SK-N-SH (cell line): ENCODE measurements at regions not wholly inside any gene's neighbourhood (a gene's known extent, or its start where the extent isn't known, plus 50 kb on each side); places are given as distances from the start of the nearest gene placed in this dataset.

Source experiments
- CTCF ChIA-PET: fragments of 300-600, 350-600 bp; formaldehyde crosslinking; extraction: SDS; loops from one replicate; lab custom pipeline; 2021; lab: Yijun Ruan, JAX
- POLR2A ChIA-PET: fragments of 350-600 bp; sonication (Branson Sonifier 250); formaldehyde crosslinking; extraction: SDS; loops from one replicate; lab custom pipeline; 2020; ENCODE audit warnings: antibody characterized with exemption, inconsistent platforms; lab: Yijun Ruan, JAX
- DNase-seq: peaks from one replicate; pipeline ENCODE4 v3.0.0; 2012
- H2AFZ ChIP-seq: fragments of 200-600 bp; sonication (generic); 2 replicates; pipeline ENCODE4 v1.8.1; 2016; ENCODE audit warnings: antibody characterized with exemption, mild to moderate bottlenecking, low read depth
- H3F3A ChIP-seq: fragments of 200-600 bp; sonication (generic); replicated peaks from 2 replicates; pipeline ENCODE3; 2016; ENCODE audit warnings: antibody characterized with exemption, mild to moderate bottlenecking; ENCODE audit not compliant: insufficient read depth
- H3K27ac ChIP-seq, 2 experiments: fragments of 200-500 bp in 1 of 2; fragments of 200-600 bp in 1 of 2; sonication (Bioruptor generic) in 1 of 2; sonication (generic), shearing (Covaris generic) in 1 of 2; 2 replicates each; pipeline versions ENCODE4 v1.5.1 to v1.6.1; 2014 to 2016; ENCODE audit warnings: low read depth in 2 of 2, inconsistent platforms in 1 of 2, low read length in 1 of 2, mild to moderate bottlenecking in 1 of 2, mixed read lengths in 1 of 2
- H3K27me3 ChIP-seq: fragments of 200-600 bp; sonication (generic), shearing (Covaris generic); 2 replicates; pipeline ENCODE4 v1.6.1; 2016; ENCODE audit warnings: mixed run types; ENCODE audit not compliant: insufficient read depth
- H3K36me3 ChIP-seq, 2 experiments: fragments of 200-500 bp in 1 of 2; fragments of 200-600 bp in 1 of 2; sonication (Bioruptor generic) in 1 of 2; sonication (generic) in 1 of 2; replicated peaks in 1 of 2; 2 replicates each; pipeline versions ENCODE3 to v1.5.1; 2014 to 2016; ENCODE audit warnings: low read length in 1 of 2, mild to moderate bottlenecking in 1 of 2; ENCODE audit not compliant: insufficient read depth in 2 of 2, control insufficient read depth in 1 of 2
- H3K4me1 ChIP-seq, 2 experiments: fragments of 200-500 bp in 1 of 2; fragments of 200-600 bp in 1 of 2; sonication (Bioruptor generic) in 1 of 2; sonication (generic), shearing (Covaris generic) in 1 of 2; 2 replicates each; pipeline versions ENCODE4 v1.5.1 to v1.6.1; 2014 to 2016; ENCODE audit warnings: low read depth in 1 of 2, low read length in 1 of 2, mixed run types in 1 of 2; ENCODE audit not compliant: insufficient read depth in 2 of 2, control insufficient read depth in 1 of 2
- H3K4me2 ChIP-seq: fragments of 200-600 bp; sonication (generic), shearing (Covaris generic); 2 replicates; pipeline ENCODE4 v1.6.1; 2017; ENCODE audit warnings: mixed run types
- H3K4me3 ChIP-seq, 2 experiments: fragments of 200-500 bp in 1 of 2; fragments of 200-600 bp in 1 of 2; sonication (Bioruptor generic) in 1 of 2; sonication (generic), shearing (Covaris generic) in 1 of 2; 2 replicates each; pipeline versions ENCODE4 v1.5.1 to v1.8.1; 2014 to 2016; ENCODE audit warnings: low read depth in 2 of 2, inconsistent platforms in 1 of 2, low read length in 1 of 2, mild to moderate bottlenecking in 1 of 2, mixed read lengths in 1 of 2, moderate library complexity in 1 of 2
- H3K79me2 ChIP-seq: fragments of 200-600 bp; sonication (generic); 2 replicates; pipeline ENCODE4 v1.8.1; 2017; ENCODE audit warnings: mild to moderate bottlenecking; ENCODE audit not compliant: insufficient read depth
- H3K9ac ChIP-seq: fragments of 200-600 bp; sonication (generic); 2 replicates; pipeline ENCODE4 v1.6.1; 2017; ENCODE audit warnings: mixed run types
- H3K9me2 ChIP-seq: fragments of 200-600 bp; sonication (generic); 2 replicates; pipeline ENCODE4 v1.6.1; 2017; ENCODE audit warnings: mixed run types
- H3K9me3 ChIP-seq: fragments of 200-600 bp; sonication (generic); 2 replicates; pipeline ENCODE4 v1.6.1; 2017; ENCODE audit warnings: mixed run types, mild to moderate bottlenecking, moderate library complexity
- H4K20me1 ChIP-seq: fragments of 200-600 bp; sonication (generic); 2 replicates; pipeline ENCODE4 v1.6.1; 2017; ENCODE audit warnings: mild to moderate bottlenecking, mixed run types; ENCODE audit not compliant: insufficient read depth
- CHD2 ChIP-seq: fragments of 150-350 bp; IDR thresholded peaks from 2 replicates; pipeline ENCODE4 v1.6.1; 2018; ENCODE audit warnings: low read length; ENCODE audit not compliant: partially characterized antibody
- CTCF ChIP-seq: fragments of 200-600 bp; sonication (generic); IDR thresholded peaks from 2 replicates; pipeline ENCODE4 v1.6.1; 2017; ENCODE audit warnings: antibody characterized with exemption, mild to moderate bottlenecking, moderate library complexity
- ELF1 ChIP-seq: IDR thresholded peaks from 2 replicates; pipeline ENCODE4 v1.4.0; 2012
- EP300 ChIP-seq, 2 experiments: IDR thresholded peaks; 2 replicates each; pipeline versions ENCODE4 v1.4.0 to v1.6.1; 2012; ENCODE audit warnings: borderline replicate concordance in 1 of 2, low read depth in 1 of 2, low read length in 1 of 2
- EZH2phosphoT487 ChIP-seq: fragments of 200-600 bp; sonication (generic); IDR thresholded peaks from 2 replicates; pipeline ENCODE4 v1.6.1; 2017; ENCODE audit warnings: low read depth, mixed run types, mild to moderate bottlenecking, antibody characterized with exemption, moderate library complexity, borderline replicate concordance
- FOSL2 ChIP-seq: IDR thresholded peaks from 2 replicates; pipeline ENCODE4 v1.4.0; 2012; ENCODE audit warnings: low read depth, mild to moderate bottlenecking, moderate library complexity, borderline replicate concordance
- FOXJ3 ChIP-seq: sonication (generic); formaldehyde crosslinking; IDR thresholded peaks from 2 replicates; pipeline ENCODE4 v1.5.1; 2020; ENCODE audit warnings: mild to moderate bottlenecking, missing genetic modification reagents
- GABPA ChIP-seq: IDR thresholded peaks from 2 replicates; pipeline ENCODE4 v1.4.0; 2012; ENCODE audit warnings: low read depth, mild to moderate bottlenecking
- GATA2 ChIP-seq: sonication (generic); formaldehyde crosslinking; IDR thresholded peaks from 2 replicates; pipeline ENCODE4 v1.5.0; 2020; ENCODE audit warnings: mild to moderate bottlenecking, missing genetic modification reagents
- MAX ChIP-seq: IDR thresholded peaks from 2 replicates; pipeline ENCODE4 v1.4.0; 2012; ENCODE audit warnings: low read depth
- MEF2A ChIP-seq: IDR thresholded peaks from 2 replicates; pipeline ENCODE4 v1.4.0; 2012; ENCODE audit warnings: low read depth, borderline replicate concordance
- MXI1 ChIP-seq: IDR thresholded peaks from 2 replicates; pipeline ENCODE4 v1.6.1; 2012; ENCODE audit warnings: mild to moderate bottlenecking, low read depth, low read length, improper control_type of control experiment
- NRF1 ChIP-seq: IDR thresholded peaks from 2 replicates; pipeline ENCODE4 v1.6.1; 2012; ENCODE audit warnings: low read depth, mild to moderate bottlenecking, low read length
- RAD21 ChIP-seq: IDR thresholded peaks from 2 replicates; pipeline ENCODE4 v1.6.1; 2012; ENCODE audit warnings: mild to moderate bottlenecking, low read length
- RCOR1 ChIP-seq: fragments of 150-350 bp; IDR thresholded peaks from 2 replicates; pipeline ENCODE4 v1.6.1; 2017; ENCODE audit warnings: antibody characterized with exemption, low read length
- RFX5 ChIP-seq: IDR thresholded peaks from 2 replicates; pipeline ENCODE4 v1.6.1; 2012; ENCODE audit warnings: mild to moderate bottlenecking, improper control_type of control experiment, low read length
- RXRA ChIP-seq: IDR thresholded peaks from 2 replicates; pipeline ENCODE4 v1.4.0; 2012; ENCODE audit warnings: low read depth, mild to moderate bottlenecking, borderline replicate concordance
- SIN3A ChIP-seq: IDR thresholded peaks from 2 replicates; pipeline ENCODE4 v1.6.1; 2012; ENCODE audit warnings: low read depth, mild to moderate bottlenecking, low read length, moderate library complexity, borderline replicate concordance
- SMC3 ChIP-seq: IDR thresholded peaks from 2 replicates; pipeline ENCODE4 v1.6.1; 2012; ENCODE audit warnings: low read depth, low read length, improper control_type of control experiment
- TAF1 ChIP-seq: IDR thresholded peaks from 2 replicates; pipeline ENCODE4 v1.6.1; 2012; ENCODE audit warnings: low read depth, mild to moderate bottlenecking, low read length, moderate library complexity, borderline replicate concordance
- TEAD4 ChIP-seq: IDR thresholded peaks from 2 replicates; pipeline ENCODE4 v1.4.0; 2012; ENCODE audit warnings: mild to moderate bottlenecking, borderline replicate concordance; ENCODE audit not compliant: insufficient read depth
- USF1 ChIP-seq: IDR thresholded peaks from 2 replicates; pipeline ENCODE4 v1.4.0; 2012; ENCODE audit warnings: low read depth, borderline replicate concordance
- USF2 ChIP-seq: fragments of 150-350 bp; IDR thresholded peaks from 2 replicates; pipeline ENCODE4 v1.6.1; 2017; ENCODE audit warnings: antibody characterized with exemption, low read length, low read depth, borderline replicate concordance
- WGBS: methylation state at CpG from one replicate; pipeline ENCODE4 v1.1.6; 2017; ENCODE audit warnings: low lambda C conversion rate; 5-methylcytosine and 5-hydroxymethylcytosine counted together

- WGBS: 39% methylated on average over 7 of the region's 7 CpGs
- H3K4me2 ChIP-seq: no peak overlapping the region
- peaks cover 10% of the 10 kb centered on the region; the same call in 1 of the 2 replicates for H3K27me3 ChIP-seq
- DNase-seq: no peak
- ChIA-PET POLR2A (no interaction called here), CTCF (no interaction called here)
- no peak overlapping the region for H2AFZ ChIP-seq
- H3K9ac ChIP-seq: no peak overlapping the region
- H3K9me2 ChIP-seq: no peaks in the 10 kb centered on the region
- H3K36me3 ChIP-seq: no peaks in the 10 kb centered on the region
- TF ChIP-seq CTCF (no peak), MXI1 (no peak), MAX (no peak), RXRA (no peak), FOSL2 (no peak), EP300 (IDR thresholded peaks at IDR 0.05; ENCODE audit: borderline replicate concordance in 1 of 2, low read depth in 1 of 2, low read length in 1 of 2) (no peak), RAD21 (no peak), USF1 (no peak), GATA2 (CRISPR knock-in tag) (no peak), FOXJ3 (CRISPR knock-in tag) (no peak), GABPA (no peak), RCOR1 (no peak), SMC3 (no peak)
- no peaks in the 10 kb centered on the region for H3F3A ChIP-seq
- no peaks in the 10 kb centered on the region for H4K20me1 ChIP-seq
- H3K4me1 ChIP-seq: peaks cover 0 to 16% of the 10 kb centered on the region in 2 experiments; a peak in 2 of 4 replicates
- no peak overlapping the region for H3K27ac ChIP-seq
- no peaks in the 10 kb centered on the region for H3K79me2 ChIP-seq
- no peaks in the 10 kb centered on the region for H3K9me3 ChIP-seq
- H3K4me3 ChIP-seq: no peak overlapping the region
These were observed 151.0 kb upstream of the AHR start for GRCh38 chr7:17147409-17147808.

GRCh38 chr7:17150018-17150417 lies 148.4 kb upstream of the AHR start:
- Histone ChIP-seq H3K9me2 (no peaks in the 10 kb centered on the region), H3K27me3 (peaks cover 15% of the 10 kb centered on the region; the same call in 1 of the 2 replicates), H3K4me3 (no peak overlapping the region), H3K36me3 (no peaks in the 10 kb centered on the region), H3K4me2 (no peak overlapping the region), H3K79me2 (no peaks in the 10 kb centered on the region), H2AFZ (no peak overlapping the region), H3K27ac (no peak overlapping the region), H4K20me1 (no peaks in the 10 kb centered on the region), H3F3A (no peaks in the 10 kb centered on the region), H3K9me3 (no peaks in the 10 kb centered on the region), H3K9ac (no peak overlapping the region), H3K4me1 (no peaks in the 10 kb centered on the region)
- DNase-seq: no peak
- CTCF ChIA-PET: no interaction called here
- WGBS: 18% methylated on average over 1 of the region's 1 CpG
- POLR2A ChIA-PET: no interaction called here
- TF ChIP-seq NRF1 (no peak), RFX5 (no peak), FOSL2 (no peak), RXRA (no peak), RAD21 (no peak), MXI1 (no peak), SMC3 (no peak), SIN3A (no peak), MEF2A (no peak), FOXJ3 (CRISPR knock-in tag) (no peak), USF2 (no peak), EZH2phosphoT487 (no peak), EP300 (IDR thresholded peaks at IDR 0.05; ENCODE audit: borderline replicate concordance in 1 of 2, low read depth in 1 of 2, low read length in 1 of 2) (no peak), GABPA (no peak), CHD2 (no peak), TAF1 (no peak), CTCF (no peak), TEAD4 (no peak), ELF1 (no peak)
